GM18909 (cell line): ENCODE measurements at regions not wholly inside any gene's neighbourhood (a gene's known extent, or its start where the extent isn't known, plus 50 kb on each side); places are given as distances from the start of the nearest gene placed in this dataset.

ENCODE experiments used
- ATAC-seq: cut with Tn5 transposase; IDR thresholded peaks from one replicate; pipeline ENCODE4 v1.9.1; 2021; ENCODE audit warnings: mild to moderate bottlenecking; ENCODE audit not compliant: unreplicated experiment, poor library complexity

DNA sequence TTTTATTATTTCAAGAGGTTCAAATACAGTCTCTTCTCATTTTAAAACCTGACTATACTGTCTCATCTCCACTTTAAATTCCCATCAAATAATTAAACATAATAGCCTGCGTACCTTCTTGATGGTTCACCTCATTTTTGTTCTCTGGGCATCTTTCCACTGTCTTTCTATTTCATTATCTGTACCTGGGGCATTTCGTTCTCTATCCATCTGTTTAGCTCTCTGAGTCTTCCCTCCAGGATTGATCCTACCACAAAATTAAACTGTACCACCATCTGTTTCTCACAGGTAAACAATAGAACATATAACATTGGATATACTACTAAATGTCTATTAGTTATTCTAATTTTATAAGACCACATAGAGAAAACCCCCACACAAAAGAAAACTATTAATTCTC is 1331.4 kb downstream of the NSUN3 start:
- no peak for ATAC-seq

- no peak for ATAC-seq
Observed at GRCh38 chr3:95399585-95399984, 1336.7 kb downstream of the NSUN3 start.

DNA sequence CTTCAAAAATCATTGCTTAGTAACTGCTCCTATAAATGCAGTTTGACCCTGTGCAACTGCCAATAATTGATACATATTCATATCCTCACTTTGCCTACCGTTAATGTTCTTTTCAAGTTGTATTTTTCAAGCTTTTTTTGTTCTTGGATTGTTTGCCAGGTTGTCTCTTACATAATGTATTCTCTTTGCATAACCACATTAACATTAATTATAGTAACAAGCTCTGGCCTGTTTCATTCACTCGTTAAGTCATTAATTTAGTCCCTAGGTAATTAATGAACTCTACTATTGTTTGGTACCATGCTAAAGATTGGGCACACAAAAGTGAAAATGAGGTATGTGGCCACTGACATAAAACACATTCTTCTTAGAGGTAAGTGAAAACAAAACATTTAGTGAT is 1338.8 kb downstream of the NSUN3 start:
- ATAC-seq: no peak

DNA sequence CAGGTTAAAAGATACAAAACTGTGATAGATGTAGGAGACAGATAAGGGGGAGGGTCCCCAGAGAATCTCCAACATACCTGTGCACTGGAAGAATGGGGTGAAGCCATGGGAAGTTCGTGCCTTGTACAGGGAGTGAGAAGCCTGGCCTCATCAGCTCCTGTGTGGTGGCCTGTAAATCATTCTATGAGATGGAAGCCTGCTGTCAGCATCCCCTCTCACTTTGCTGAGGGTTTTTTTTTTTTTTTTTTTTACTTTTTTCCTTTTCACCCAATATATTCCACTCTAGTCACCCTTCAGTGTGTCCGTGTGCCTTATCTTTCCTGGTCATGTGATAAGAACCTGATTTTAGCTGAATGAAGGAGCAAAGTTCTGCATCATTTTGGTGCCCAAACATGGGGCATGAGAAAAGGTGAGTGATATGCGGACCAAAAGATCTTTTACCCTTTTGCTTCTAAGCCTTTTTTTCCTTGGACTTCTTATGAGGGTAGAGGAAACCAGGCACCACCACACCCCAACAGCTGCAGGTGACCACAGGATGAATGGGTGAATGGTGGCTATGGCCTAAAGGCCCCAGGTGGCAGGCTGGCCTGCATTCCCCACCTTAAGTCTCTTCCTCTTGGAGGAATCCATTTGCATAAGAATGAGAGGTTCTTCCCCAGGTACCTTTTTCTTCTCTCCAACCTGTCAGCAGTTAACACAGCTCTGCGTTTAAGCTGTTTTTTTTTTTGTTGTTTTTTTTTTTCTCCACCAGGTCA is 1345.0 kb downstream of the NSUN3 start:
- ATAC-seq: no peak

DNA sequence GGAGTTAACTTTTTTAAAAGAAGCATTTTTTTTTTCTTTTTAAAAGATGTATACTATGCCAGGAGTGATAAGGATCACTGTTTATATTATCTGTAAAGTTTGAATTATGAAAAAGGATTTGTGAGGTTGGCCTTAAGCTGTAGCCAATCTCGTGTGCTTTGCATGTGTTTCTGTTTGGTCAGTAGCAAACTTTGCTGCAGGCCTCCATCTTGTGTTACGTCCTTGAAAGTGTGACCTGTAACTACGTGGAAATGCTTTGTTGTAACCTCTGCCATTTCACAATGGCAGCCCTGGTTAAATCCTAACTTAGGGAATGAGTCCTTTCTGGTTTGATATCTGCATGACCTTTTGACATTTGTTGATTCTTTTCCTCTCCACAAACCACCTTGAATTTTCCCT is 1345.6 kb downstream of the NSUN3 start:
- no peak for ATAC-seq

DNA sequence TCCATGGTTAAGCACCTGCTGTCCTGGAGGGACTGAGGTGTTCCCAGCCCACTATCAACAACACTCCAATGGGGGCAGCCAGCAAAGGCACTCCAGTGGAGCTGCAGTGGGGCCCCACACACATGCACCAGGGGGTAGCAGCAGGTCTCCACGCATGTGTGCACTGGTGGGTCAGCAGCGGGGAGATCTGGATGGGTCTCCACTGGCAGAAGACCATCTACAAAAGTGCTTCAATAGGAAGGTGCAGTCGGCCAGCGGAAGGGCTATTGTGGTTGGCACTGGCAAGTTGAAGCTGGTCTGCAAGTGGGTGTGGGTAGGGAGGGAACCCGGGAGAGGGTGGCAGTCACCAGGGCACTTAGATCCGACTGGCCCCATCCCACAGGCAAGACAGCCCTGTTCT is 1355.4 kb downstream of the NSUN3 start:
- no peak for ATAC-seq

- ATAC-seq: no peak
Observed at GRCh38 chr3:95424279-95424678, 1361.4 kb downstream of the NSUN3 start.

DNA sequence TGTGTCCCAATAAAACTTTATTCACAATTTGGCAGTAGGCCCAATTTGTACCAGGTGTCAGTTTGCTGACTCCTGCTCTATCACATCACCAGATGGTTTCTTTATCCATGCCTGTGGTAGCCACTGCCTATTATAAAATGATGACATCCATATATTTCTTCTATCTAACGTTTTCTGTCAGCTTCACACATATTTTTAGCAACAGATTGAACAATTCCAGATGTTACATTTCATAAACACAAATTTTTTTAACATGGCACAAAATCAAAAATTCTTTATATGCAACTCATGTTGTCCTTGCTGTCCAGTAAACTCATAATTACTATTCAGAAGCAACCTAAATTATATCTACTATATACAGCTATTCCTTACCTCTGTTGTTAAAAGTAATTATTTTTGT is 1371.6 kb downstream of the NSUN3 start:
- ATAC-seq: no peak

GRCh38 chr3:95437409-95437808 is 1374.5 kb downstream of the NSUN3 start:
- no peak for ATAC-seq

GRCh38 chr3:95438274-95438673 is 1375.4 kb downstream of the NSUN3 start:
- no peak for ATAC-seq

- ATAC-seq: no peak
Observed at GRCh38 chr3:95442766-95443165, 1371.6 kb upstream of the EPHA6 start.

- no peak for ATAC-seq
Observed at GRCh38 chr3:95449841-95450240, 1364.6 kb upstream of the EPHA6 start.

GRCh38 chr3:95453242-95453641 is 1361.2 kb upstream of the EPHA6 start:
- no peak for ATAC-seq

DNA sequence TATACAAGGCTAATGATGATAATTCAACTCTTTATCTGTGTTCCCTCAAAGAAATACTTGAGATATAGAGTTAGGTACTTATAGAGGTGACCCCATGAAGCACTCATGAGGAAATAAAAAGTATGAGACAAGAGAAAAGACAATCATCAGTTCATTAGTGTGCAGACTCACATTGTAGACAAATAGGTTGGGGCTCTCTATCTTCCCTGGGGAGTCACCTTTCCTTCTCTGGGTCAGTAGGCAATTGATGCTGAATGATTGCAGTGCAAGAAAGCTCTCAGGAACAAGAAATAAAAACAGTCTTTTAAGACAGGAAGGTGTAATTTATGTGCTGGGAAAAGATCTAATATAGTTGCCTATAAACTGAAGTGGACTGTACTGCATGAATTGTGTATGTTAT is 1357.6 kb upstream of the EPHA6 start:
- no peak for ATAC-seq

- no peak for ATAC-seq
Observed at GRCh38 chr3:95459706-95460105, 1354.7 kb upstream of the EPHA6 start.

- no peak for ATAC-seq
Observed at GRCh38 chr3:95460274-95460673, 1354.1 kb upstream of the EPHA6 start.

DNA sequence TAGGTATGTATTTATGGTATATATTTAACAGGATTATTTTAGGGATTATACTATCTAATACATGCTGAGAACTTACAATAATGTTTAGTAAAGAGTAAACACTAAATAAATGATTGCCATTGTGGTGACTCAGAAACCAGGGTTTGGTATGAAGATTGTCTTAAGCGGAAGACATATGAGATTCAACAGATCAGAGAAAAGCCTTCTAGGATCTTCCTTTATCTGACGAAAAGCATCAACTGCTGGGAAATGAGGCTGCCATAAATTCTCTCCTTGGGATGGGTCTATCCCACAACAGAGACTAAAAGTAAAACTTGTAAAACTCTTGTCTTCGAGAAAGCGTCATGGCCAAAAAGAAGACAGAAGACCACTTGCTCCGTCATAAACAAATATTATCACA is 1352.2 kb upstream of the EPHA6 start:
- no peak for ATAC-seq

DNA sequence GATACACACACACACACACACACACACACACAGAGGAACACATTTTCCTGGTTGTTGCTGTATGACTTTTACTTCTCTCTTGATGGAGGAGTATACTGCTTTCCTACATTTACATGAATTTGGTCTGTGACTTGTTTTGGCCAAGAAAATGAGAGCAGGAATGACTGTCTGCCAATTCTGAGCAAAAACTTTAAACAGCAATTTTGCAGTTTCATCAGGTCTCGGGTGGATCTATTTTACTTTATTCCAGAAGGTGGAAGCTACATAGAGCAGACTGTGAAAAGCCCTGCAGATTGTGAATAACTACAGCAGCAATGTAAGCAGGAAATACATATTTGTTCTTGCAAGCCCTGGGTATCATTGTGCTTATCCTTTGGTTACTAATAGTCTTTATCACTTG is 1350.0 kb upstream of the EPHA6 start:
- ATAC-seq: no peak

GRCh38 chr3:95468331-95468730 is 1346.1 kb upstream of the EPHA6 start:
- no peak for ATAC-seq

DNA sequence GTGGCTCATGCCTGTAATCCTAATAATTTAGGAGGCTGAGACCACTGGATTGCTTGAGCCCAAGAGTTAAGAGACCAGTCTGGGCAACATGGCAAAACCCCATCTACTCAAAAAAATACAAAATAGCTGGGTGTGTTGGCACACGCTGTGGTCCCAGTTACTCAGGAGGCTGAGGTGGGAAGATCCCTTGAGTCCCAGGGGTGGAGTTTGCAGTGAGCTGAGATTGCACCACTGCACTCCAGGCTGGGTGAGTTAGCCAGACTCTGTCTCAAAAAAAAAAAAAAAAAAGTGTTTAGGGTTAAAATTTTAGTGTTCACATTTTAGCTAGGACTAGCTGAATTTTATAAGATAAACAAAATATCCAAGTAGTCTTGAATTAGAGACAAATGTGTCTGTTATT is 1340.1 kb upstream of the EPHA6 start:
- no peak for ATAC-seq

- ATAC-seq: no peak
Observed at GRCh38 chr3:95476534-95476933, 1337.9 kb upstream of the EPHA6 start.

GRCh38 chr3:95506174-95506573 is 1308.2 kb upstream of the EPHA6 start:
- ATAC-seq: no peak

GRCh38 chr3:95508124-95508523 is 1306.3 kb upstream of the EPHA6 start:
- ATAC-seq: no peak
